ENCODE measurements at regions not wholly inside any gene's neighbourhood (a gene's known extent, or its start where the extent isn't known, plus 50 kb on each side); places are given as distances from the start of the nearest gene placed in this dataset.
"Not testable (repeated sequence)": the region's sequence is repeated elsewhere in the genome, so short reads cannot be mapped to it uniquely, and the experiment has no call there.

DNA sequence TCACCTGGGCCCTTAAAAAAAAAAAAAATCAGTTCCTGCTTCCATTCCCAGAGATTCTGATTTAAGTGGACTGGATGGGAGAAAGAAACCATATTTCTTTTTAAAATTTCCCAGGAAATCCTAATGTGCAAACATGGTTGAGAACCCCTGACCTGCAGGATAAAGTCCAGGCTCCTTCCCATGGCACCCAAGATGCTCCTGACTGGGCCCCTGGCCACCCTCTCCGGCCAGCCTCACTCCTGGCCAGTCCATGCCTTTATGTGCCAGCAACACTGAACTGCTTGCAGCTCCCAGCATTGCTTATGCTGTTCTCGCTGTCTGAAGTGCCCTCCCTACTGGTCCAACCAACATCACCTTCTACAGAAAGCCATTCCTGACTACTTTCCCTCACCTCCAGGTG lies 93.9 kb downstream of the TEX35 start:
- FAIRE-seq: peak; percentile 11
- no peak for DNase-seq (ENCODE audit: insufficient read length, low spot score)

DNA sequence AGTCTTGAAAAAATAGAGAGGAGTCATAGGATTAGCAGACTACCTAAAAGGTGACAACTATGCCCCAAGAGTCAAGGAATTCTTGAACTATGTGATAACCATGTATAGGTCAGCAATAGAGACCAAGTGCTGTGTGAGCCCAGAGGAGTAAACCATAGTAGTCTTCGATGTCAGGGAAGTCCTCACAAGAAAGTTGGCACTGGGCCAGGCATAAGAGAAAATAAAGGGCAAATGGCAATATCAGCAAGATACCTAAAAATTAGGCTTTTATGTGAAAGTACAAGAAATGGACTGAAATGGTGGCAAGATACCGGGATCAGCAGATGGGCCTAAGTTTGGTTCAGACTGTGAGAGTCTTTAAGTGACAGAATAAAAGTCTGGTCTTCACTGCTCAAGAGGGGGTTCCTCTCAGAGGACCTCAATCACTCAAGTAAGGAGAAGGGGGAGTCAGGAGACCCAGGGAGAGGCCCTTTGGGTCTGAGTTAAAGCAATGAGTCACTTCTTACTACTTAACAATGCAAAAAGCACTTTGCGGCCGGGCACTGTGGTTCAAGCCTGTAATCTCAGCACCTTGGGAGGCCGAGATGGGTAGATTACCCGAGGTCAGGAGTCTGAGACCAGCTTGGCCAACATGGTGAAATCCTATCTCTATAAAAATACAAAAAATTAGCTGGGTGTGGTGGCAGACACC lies 95.0 kb downstream of the TEX35 start:
- no peak for DNase-seq (ENCODE audit: insufficient read length, low spot score)
- peak; percentile 83 for FAIRE-seq

DNA sequence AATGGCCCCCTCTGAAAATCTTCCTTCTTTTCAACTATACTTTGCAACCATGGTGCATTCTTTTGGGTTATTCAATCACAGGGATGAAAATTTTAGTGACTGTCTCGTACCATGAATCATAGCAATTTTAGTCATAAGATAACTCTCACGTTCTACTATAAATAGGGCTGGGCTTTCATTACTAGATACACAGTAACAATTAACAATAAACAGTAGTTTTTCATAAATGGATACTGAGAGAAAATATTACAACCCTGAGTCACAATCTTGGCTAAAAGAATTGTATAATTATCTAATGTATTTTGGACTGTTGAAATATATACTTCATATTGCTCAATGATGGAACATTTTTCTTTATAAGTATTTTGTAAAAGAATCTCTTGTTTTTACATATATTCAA lies 96.1 kb downstream of the TEX35 start:
- DNase-seq (ENCODE audit: insufficient read length, low spot score) (no peak), FAIRE-seq (no peak)

DNA sequence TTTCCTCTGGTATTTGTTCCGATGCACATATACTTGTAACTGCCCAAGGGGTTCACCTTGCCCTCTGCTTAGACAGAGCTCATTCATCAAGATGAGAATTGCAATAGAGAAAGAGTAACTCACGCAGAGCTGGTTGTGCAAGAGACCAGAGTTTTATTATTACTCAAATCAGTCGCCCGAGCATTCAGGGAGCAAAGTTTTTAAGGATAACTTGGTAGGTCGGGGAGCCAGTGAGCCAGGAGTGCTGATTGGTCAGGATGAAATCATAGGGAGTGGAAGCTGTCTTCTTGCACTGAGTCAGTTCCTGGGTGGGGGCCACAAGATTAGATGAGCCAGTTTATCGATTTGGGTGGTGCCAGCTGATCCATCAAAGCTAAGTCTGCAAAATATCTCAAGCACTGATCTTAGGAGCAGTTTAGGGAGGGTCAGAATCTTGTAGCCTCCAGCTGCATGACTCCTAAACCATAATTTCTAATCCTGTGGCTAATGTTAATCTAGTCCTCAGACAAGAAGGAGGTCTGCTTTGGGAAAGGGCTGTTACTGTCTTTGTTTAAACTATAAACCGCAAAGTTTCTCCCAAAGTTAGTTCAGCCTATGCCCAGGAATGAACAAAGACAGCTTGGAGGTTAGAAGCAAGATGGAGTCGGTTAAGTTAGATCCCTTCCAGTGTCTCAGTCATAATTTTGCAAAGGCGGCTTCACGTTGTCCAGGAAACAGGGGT lies 97.9 kb downstream of the TEX35 start:
- DNase-seq (ENCODE audit: insufficient read length, low spot score): not testable (repeated sequence)

DNA sequence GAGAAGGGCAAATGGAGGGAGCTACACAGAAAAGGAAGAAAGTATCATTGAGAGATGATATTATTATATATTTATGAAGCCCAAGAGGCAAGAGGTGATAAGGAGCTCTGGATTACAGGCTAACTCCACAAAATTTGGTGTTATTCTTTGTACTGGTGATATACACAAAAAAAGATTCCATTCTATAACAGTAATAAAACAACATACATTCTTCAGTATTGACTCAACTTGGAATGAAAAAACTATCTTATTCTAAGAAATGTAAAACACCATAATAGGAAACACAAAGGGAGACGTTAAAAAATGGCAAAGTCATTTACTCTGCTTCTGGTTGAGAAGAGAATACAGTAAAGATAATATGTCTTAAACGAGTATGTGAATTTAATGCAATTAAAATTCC lies 99.4 kb downstream of the TEX35 start:
- DNase-seq (ENCODE audit: insufficient read length, low spot score) (no peak), FAIRE-seq (no peak)

More for the DNA sequence above, 97.9 kb downstream of the TEX35 start:
- not testable (repeated sequence) for FAIRE-seq

DNA sequence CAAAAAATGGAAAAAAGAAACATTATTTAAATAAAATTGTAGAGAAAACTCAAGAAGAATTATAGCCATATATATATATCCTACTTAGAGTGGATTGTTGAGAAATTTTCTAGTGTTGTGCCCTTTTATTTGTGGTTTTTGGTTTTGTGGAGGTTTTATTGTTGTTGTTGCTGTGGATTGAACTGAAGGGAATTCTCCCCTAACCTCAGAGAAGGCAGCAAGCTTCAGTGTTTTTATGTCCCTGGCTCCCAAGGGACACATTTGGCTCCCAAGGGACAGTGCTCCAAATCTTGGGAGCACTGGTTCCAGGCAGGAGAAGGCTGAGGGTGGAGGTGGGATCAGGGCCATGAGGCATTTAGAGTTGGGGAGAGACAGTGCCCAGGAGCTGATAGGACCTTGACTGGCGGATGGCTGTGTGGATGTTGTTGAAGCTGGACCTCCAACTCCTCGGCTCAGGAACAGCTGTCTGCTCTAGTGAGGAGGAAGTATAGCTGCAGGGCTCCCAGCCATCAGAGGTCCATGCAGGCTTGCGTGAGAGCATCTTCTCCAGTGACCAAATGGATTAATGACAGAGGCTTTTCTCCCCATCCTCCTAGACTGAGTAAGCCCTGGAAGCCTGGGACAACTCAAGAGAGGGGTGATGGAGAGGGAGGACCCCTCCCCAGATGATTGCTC lies 100.5 kb downstream of the TEX35 start:
- FAIRE-seq (no peak), DNase-seq (ENCODE audit: insufficient read length, low spot score) (no peak)

DNA sequence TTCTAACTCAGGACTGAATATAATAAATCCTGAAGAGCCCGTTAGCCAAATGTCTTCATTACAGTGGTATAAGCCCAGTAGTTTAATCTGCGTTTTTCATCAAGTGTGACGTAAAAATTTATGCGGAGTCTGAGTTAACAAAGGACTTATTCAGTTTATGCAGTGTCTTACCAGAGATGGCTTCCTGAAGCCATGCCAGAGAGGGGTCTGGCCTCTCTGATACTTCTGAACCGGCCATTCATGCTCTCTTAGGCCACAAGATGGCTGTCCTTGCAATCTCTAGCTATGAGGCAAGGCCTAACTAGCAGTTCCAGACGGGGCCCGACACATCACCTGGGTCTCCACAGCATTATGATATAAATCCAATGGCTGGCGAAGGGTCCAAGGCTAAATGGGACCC lies 101.4 kb downstream of the TEX35 start:
- FAIRE-seq (no peak), DNase-seq (ENCODE audit: insufficient read length, low spot score) (no peak)

DNA sequence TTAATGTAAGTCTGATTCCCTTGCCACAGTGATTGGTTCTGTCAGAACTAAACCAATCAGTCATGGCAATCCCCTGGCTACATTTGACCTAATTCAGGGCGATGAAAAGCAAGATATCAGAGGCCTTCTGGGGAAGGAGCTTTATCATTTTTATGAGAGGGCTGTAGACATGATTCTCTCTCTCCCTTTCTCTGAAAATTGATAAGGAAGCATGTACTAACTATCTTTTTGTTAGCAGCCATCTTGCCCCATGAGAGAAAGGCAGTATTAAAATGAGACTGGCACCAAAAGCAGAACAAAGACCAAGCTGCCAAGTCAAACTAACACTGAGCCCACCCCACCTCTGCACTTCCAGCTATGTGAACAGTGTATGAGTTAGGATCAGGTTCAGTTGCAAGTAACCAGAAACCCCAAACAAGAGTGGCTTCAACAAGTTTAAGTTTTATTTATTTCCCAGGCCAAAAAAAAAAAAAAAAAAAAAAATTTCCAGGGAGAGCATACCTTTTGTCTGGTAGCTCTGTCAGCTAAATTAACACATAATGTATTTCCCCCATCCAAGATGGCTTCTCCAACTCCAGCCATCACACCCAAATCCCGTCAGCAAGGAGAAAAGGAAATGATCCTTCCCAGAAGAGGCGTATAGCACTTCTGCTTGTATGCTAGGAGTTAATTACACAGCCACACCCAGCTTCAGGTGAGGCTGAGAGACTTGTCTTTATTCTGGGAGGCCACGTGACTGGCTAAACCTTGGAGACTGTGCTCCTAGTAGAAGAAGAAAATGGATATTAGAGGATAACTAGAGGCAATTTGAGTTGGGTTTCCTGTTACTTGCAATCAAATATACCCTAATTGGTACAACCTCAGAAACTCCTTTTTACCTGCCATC lies 105.8 kb upstream of the RALGPS2 start:
- DNase-seq (ENCODE audit: insufficient read length, low spot score) (no peak), FAIRE-seq (no peak)

DNA sequence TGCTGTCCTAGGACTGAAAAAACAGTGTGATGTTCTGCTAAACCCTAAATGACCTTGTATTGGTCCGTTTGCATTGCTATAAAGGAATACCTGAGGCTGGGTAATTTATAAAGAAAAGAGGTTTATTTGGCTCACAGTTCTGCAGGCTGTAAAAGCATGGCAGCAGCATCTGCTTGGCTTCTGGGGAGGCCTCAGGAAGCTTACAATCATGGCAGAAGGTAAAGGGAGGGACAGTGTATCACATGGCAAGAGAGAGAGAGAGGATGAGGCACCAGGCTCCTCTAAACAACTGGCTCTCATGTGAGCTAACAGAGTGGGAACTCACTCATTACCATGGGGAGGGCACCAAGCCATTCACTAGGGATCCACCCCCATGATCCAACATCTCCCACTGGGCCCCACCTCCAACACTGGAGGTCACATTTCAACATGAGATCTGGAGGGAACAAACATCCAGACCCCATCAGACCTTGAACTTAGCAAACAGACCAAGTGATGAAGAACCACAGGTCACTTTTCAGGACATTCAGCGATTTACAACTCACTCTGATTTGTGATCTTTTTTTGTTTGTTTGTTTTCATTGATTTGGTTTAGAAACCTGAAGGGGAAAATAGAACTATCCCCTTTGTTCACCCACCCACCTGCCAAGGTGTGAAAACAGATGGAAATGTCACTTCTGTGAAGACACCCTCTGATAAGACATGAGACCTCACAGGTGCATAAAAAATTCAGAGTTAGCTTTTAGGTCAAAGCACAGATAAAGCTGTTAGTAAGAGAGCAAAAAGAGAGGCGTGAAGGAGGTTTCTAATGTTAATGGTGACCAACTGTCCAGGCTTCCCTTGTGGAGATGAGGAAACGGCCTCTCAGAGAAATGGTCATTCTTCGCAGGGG lies 104.2 kb upstream of the RALGPS2 start:
- no peak for FAIRE-seq

DNA sequence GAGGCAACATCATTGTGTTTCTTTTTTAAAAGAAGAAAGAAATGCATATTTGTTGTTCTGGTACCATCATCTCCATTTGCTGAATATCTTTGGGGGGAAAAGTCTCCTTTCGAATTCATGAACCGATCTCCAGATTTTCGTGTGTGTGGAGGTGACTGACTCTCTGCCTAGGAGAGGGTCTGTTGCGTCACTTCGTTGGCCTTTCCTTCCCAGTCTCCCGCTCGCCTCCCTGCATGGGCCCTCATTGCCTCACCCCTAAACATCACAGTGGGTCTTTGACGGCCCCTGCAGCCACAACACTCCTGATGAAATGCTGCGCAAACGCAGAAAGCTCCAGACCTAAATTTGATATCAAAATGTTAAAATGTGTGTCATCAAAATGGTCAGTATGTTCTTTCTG lies 103.2 kb upstream of the RALGPS2 start:
- DNase-seq (ENCODE audit: insufficient read length, low spot score) (no peak), FAIRE-seq (no peak)

More for the DNA sequence above, 104.2 kb upstream of the RALGPS2 start:
- no peak for DNase-seq (ENCODE audit: insufficient read length, low spot score)

DNA sequence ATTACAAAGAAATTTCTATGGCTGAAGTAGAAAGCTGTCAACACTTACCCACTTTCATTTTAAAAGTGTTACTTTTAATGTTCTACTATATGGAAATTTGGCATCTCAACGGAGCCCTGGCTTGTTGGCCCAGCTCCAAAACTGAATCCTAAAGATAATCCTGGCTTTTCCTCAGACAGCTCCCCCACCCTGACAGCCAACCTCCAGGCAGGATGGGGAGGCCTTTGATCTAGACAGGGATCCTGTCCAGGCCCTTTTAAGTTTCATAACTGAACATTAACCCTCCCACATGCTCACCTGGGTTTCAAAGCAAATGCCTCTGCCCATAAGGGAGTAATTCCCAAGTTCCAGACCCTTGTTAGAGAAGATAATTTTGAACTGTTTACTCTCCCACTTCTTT lies 99.3 kb upstream of the RALGPS2 start:
- no peak for FAIRE-seq
- DNase-seq (ENCODE audit: insufficient read length, low spot score): no peak

DNA sequence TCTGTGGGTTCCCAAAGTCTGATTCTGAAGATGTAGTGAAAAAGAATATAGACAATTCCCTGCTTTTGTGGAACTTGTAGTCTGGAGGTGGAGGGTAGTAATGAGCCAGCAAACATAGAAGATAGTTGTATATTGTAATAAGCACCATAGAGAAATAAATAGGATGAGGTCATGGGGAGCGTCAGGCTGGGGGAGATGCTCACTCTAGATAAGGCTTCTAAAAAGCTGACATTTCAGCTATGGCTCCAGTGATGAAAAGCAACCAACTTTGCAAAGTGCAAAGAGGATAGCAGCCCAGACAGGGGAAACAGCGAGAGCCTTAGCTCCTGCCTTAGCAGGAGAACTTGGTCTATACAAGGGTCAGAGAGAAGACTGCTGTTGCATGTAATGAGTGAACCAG lies 98.0 kb upstream of the RALGPS2 start:
- FAIRE-seq (no peak), DNase-seq (ENCODE audit: insufficient read length, low spot score) (no peak)

DNA sequence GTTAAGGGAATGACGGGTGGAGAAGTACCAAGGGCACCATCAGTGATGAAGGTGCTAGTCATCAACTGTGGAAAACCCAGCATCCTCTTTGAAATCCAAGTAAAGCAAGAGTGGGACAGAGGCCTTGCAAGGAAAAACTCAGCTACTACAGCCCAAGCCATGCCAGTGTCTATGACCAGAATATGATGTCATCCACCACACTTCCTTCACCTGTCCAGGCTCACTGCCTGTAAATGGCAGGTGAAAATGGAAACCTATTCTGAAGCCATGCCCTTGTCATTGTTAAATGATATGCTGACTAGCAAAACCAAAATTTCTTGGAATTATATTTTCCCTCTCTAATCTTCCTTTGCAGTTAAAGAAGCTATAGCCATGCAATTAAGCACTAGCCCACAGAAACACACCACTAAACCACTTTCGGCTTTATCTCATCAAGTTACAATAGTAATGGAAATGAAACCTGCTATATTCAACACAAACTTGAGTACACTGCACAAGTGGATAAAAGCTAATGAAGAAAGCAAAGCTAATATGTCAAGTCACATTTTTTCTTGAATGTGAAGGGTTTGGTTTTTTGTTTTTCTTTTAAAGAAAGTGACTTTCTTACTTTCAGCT lies 96.3 kb upstream of the RALGPS2 start:
- no peak for DNase-seq (ENCODE audit: insufficient read length, low spot score)
- no peak for FAIRE-seq

DNA sequence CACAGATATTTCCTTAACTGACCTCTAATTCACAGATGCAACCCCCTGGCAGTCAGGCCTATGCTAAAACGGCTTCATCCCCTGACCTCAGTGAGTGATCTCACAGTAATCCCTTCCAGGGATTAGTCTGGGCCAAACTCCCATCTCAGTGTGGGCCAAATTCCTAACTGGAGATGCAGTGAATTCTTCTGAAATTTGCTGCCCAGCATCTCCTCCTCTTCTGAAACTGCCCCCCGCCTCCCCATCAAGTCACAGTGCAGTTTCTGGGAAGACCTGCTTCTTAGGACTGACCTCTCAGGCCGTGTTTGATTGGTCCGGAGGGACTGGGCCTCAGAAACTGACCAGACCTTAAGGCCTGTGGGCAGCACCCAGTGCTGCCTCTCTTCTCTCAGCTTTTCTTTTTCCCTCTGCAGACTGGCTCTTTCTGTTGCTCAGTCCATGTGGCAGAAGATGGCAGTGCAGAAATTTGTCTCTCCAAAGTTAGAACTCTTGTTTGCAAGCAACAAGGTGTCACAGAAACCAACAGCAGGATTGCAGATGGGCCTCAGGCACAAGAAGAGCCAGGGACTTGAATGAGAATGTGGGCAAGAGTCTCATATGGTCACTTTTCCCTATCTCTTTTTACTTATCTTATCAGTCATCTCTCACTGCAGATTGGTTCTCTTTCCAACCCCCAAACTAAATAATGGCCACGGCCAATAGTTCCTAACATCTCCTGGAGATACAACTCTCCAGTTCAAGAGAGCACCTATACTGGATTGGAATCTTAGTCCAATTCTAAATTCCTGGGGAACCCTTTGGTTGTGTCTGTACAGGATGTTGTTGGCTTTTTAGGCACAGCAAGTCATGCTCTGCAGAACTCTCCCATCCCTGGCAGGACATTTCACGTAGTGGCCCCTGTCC lies 95.5 kb upstream of the RALGPS2 start:
- DNase-seq (ENCODE audit: insufficient read length, low spot score) (no peak), FAIRE-seq (no peak)

DNA sequence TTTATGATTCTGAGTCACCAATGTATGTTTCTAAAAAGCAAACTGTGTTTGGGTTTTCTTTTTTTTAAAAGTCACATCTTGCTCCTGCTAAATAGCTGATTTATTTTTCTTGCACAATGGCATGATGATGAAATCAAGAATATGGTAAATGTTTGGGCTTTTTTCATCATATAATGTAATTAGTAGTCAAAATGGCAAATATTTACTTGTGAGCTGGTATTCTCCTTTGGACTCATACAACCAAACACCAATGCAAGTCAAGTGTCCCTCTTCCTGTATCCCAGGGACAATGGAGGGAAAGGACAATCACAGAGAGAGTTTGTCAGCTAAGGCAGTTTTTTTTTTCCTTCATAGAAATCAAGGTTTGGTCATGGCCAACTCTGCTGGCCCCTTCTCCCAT lies 94.6 kb upstream of the RALGPS2 start:
- DNase-seq (ENCODE audit: insufficient read length, low spot score): no peak

DNA sequence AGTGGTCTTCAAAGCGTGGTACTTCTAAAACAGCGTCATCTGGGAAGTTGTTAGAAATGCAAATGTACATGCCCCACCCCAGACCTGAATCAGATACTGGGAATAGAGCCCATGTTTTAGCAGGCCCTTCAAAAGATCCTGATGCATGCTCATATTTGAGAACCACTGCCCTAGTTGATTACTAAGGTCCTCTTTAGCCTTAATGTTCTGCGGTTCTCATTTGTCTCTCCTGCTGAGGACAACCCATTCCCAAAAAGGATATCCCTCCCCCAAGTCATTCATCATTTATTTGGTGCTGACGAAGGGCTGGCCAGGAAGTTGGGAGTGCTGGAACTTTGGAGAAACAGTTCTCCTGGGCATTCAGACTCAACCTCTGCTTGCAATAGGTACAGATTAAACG lies 92.4 kb upstream of the RALGPS2 start:
- FAIRE-seq (no peak), DNase-seq (ENCODE audit: insufficient read length, low spot score) (no peak)

More for the DNA sequence above, 94.6 kb upstream of the RALGPS2 start:
- FAIRE-seq: no peak

DNA sequence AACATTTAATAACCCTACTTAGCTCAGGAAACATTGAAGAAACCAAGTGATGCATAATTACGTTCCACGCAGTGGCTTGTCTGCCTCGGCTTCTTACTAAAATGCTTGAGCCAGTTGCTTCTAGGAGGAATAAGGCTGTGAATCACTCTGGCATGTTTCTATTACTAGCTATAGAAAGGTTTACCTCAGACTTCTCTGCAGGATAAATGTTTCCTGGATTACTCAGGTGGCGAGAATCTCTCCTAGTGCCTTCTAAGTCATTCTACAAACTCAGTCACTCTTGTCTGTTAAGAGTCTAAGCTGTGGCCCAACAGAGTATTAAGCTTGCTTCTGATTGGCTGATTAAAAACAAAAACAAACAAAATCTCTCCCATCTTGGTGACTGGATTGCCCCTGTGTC lies 92.0 kb upstream of the RALGPS2 start:
- no peak for FAIRE-seq

DNA sequence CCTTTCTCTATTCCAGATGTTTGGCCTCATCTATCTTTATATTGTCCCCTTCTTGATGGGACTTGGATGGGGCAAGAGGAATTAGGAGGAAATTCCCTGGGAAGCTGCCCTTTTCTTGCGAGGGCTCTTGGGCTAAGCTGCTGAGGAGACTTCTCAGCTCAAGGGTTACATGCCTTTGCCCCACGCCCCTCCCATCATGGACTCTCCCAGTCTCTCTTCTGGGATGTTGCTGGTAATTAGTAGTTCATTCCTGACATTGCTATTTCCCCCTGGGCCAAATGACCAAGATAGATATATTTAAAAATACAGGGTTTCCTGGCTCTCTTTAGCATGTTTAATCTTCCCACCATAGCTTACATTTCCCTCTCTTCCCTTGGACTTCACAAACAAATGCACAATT lies 90.6 kb upstream of the RALGPS2 start:
- FAIRE-seq (no peak), DNase-seq (ENCODE audit: insufficient read length, low spot score) (no peak)

More for the DNA sequence above, 92.0 kb upstream of the RALGPS2 start:
- DNase-seq (ENCODE audit: insufficient read length, low spot score): no peak

Measured in GM19239 (cell line).